ENCODE measurements at regions not wholly inside any gene's neighbourhood (a gene's known extent, or its start where the extent isn't known, plus 50 kb on each side); places are given as distances from the start of the nearest gene placed in this dataset.

DNA sequence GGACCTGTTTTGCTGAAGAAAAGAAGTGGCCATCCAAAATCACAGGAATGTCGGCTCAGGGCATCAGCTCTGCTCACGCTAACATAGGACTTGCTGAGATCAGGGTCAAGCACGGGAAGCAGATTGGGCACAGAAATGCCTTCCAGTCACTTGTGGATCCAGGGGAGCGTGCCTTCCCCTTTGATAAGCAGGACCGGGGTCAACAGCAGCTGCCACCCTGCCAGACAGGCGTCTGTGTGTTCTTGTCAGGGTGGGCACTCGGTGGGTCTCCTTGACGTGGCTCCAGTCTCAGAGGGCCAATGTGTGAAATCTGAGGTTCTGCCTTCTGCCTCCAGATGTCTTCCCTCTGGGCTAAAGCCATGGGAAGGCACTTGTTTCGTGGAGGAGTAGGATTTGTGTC lies 313.7 kb upstream of the IRX4 start:
- TF ChIP-seq, protein P1, sequence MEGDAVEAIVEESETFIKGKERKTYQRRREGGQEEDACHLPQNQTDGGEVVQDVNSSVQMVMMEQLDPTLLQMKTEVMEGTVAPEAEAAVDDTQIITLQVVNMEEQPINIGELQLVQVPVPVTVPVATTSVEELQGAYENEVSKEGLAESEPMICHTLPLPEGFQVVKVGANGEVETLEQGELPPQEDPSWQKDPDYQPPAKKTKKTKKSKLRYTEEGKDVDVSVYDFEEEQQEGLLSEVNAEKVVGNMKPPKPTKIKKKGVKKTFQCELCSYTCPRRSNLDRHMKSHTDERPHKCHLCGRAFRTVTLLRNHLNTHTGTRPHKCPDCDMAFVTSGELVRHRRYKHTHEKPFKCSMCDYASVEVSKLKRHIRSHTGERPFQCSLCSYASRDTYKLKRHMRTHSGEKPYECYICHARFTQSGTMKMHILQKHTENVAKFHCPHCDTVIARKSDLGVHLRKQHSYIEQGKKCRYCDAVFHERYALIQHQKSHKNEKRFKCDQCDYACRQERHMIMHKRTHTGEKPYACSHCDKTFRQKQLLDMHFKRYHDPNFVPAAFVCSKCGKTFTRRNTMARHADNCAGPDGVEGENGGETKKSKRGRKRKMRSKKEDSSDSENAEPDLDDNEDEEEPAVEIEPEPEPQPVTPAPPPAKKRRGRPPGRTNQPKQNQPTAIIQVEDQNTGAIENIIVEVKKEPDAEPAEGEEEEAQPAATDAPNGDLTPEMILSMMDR (IDR thresholded peaks at IDR 0.05; ENCODE audit: low read length) = no peak
- TF ChIP-seq EZH2 (IDR thresholded peaks at IDR 0.05; ENCODE audit: borderline replicate concordance, low read length) = no peak

All from OCI-LY1 (cell line).